ENCODE measurements at regions not wholly inside any gene's neighbourhood (a gene's known extent, or its start where the extent isn't known, plus 50 kb on each side); places are given as distances from the start of the nearest gene placed in this dataset.

DNA sequence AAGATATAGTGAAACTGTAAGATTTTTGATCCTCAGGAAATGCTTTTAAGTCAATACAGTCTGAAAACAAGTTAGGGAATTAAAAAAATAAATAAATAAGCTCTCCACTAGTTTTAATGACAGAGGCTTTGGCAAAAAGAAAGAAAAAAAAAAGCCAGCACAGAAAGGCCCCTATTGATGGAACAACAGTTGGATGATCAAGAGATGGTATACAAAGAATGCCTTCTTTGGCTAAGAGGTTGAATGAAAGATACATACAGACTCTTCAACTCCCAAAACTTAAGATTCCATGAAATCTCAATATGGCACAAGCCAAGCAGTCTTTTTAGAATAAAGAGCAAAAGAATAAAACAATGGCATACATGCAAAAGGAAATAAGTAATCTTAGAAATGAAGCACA is 64.0 kb upstream of the GALNT5 start:
- CTCF ChIA-PET: interaction anchor here (0.9 to 1.7 kb wide), 7 partner anchors 12 to 1825 kb away, joined by 3 to 11 read pairs (median 4); no protein-coding TSS in a partner anchor

DNA sequence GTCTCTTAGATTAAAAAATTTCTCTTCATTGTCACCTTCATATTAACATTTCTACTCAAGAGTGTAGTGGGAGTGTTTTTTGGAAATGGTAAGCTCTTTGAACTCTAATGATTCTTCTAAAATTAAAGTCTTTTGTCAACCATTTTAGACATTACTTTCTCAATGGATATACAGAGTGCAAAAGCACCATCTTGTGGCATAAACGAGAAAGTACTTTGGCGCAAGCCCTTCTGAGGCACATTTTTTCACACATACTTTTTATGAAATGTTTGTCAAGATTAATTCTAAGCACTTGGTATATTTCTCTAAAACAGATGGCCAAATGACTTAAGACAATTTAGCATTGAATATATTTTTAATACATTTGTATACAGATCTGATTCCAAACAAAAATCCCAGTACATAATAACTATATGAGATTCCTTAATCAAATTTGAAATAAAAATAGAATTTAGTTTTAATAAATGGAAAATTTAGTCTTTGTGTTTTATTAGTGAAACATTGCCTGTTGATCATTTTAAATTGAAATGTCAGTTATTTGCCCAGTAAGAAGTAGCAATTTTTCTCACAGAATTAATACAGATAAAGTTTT is 63.3 kb upstream of the GALNT5 start:
- WGBS (ENCODE audit: insufficient coverage): no CpG with 5 or more reads among the region's 2 CpGs
- no peak overlapping the region for H3K27ac Mint-ChIP-seq
- H3K27me3 Mint-ChIP-seq: peaks cover 3% of the 10 kb centered on the region
- Histone ChIP-seq H3K27ac (ENCODE audit: low read length in 2 of 2) (no peak overlapping the region), H3K9ac (ENCODE audit: low read length) (no peak overlapping the region), H3K4me3 (ENCODE audit: control extremely low read depth in 1 of 5, extremely low read depth in 1 of 5, insufficient read depth in 1 of 5, low read depth in 2 of 5, low read length in 4 of 5) (no peak overlapping the region), H3K4me2 (replicated peaks; ENCODE audit: low read depth, low read length, poor library complexity, severe bottlenecking) (no peak overlapping the region), H2AFZ (ENCODE audit: insufficient read depth, low read depth, low read length, poor library complexity, severe bottlenecking) (no peak overlapping the region), H4K20me1 (ENCODE audit: control insufficient read depth, insufficient read depth, low read length, poor library complexity, severe bottlenecking) (no peaks in the 10 kb centered on the region), H3K79me2 (ENCODE audit: control insufficient read depth, insufficient read depth, low read length) (no peaks in the 10 kb centered on the region), H3K27me3 (replicated peaks in 1 of 4; ENCODE audit: control extremely low read depth in 1 of 4, control insufficient read depth in 3 of 4, insufficient read depth in 4 of 4, low read length in 3 of 4) (no peaks in the 10 kb centered on the region), H3K9me3 (ENCODE audit: control extremely low read depth in 1 of 3, control insufficient read depth in 2 of 3, insufficient read depth in 1 of 3, low read length in 2 of 3) (no peaks in the 10 kb centered on the region), H3K36me3 (replicated peaks in 1 of 2; ENCODE audit: control extremely low read depth in 1 of 2, control insufficient read depth in 1 of 2, extremely low read depth in 1 of 2, insufficient read depth in 2 of 2, low read length in 1 of 2) (no peaks in the 10 kb centered on the region), H3K4me1 (ENCODE audit: control insufficient read depth in 2 of 2, insufficient read depth in 2 of 2, low read length in 2 of 2) (no peaks in the 10 kb centered on the region)
- ChIA-PET POLR2A (no interaction called here), CTCF (interaction anchor here (0.9 to 1.7 kb wide), 4 partner anchors 1001 to 1821 kb away, joined by 4 to 11 read pairs (median 4); no protein-coding TSS in a partner anchor)
- TF ChIP-seq, protein P1, sequence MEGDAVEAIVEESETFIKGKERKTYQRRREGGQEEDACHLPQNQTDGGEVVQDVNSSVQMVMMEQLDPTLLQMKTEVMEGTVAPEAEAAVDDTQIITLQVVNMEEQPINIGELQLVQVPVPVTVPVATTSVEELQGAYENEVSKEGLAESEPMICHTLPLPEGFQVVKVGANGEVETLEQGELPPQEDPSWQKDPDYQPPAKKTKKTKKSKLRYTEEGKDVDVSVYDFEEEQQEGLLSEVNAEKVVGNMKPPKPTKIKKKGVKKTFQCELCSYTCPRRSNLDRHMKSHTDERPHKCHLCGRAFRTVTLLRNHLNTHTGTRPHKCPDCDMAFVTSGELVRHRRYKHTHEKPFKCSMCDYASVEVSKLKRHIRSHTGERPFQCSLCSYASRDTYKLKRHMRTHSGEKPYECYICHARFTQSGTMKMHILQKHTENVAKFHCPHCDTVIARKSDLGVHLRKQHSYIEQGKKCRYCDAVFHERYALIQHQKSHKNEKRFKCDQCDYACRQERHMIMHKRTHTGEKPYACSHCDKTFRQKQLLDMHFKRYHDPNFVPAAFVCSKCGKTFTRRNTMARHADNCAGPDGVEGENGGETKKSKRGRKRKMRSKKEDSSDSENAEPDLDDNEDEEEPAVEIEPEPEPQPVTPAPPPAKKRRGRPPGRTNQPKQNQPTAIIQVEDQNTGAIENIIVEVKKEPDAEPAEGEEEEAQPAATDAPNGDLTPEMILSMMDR (IDR thresholded peaks at IDR 0.05): peak; percentile 64
- TF ChIP-seq EZH2 (IDR thresholded peaks at IDR 0.05; ENCODE audit: borderline replicate concordance, insufficient read depth, low read depth, low read length, poor library complexity, severe bottlenecking): no peak
- H3K4me3 Mint-ChIP-seq: no peak overlapping the region
- no peak for ATAC-seq (ENCODE audit: low read depth)
- peak; percentile 33 for DNase-seq
- H3K9me3 Mint-ChIP-seq (ENCODE audit: insufficient read depth): no peaks in the 10 kb centered on the region
- no peaks in the 10 kb centered on the region for H3K4me1 Mint-ChIP-seq
- intact Hi-C loops (cut with micrococcal nuclease): loop anchor here (1.0 to 10.0 kb wide), 2 partner anchors 609 to 1821 kb away; no protein-coding TSS in a partner anchor

More for the DNA sequence above, 64.0 kb upstream of the GALNT5 start:
- Histone ChIP-seq H3K4me3 (ENCODE audit: control extremely low read depth in 1 of 5, extremely low read depth in 1 of 5, insufficient read depth in 1 of 5, low read depth in 2 of 5, low read length in 4 of 5) (no peak overlapping the region), H4K20me1 (ENCODE audit: control insufficient read depth, insufficient read depth, low read length, poor library complexity, severe bottlenecking) (no peaks in the 10 kb centered on the region), H3K36me3 (replicated peaks in 1 of 2; ENCODE audit: control extremely low read depth in 1 of 2, control insufficient read depth in 1 of 2, extremely low read depth in 1 of 2, insufficient read depth in 2 of 2, low read length in 1 of 2) (no peaks in the 10 kb centered on the region), H3K4me1 (ENCODE audit: control insufficient read depth in 2 of 2, insufficient read depth in 2 of 2, low read length in 2 of 2) (no peaks in the 10 kb centered on the region), H3K27ac (ENCODE audit: low read length in 2 of 2) (no peak overlapping the region), H2AFZ (ENCODE audit: insufficient read depth, low read depth, low read length, poor library complexity, severe bottlenecking) (no peak overlapping the region), H3K9ac (ENCODE audit: low read length) (no peak overlapping the region), H3K27me3 (replicated peaks in 1 of 4; ENCODE audit: control extremely low read depth in 1 of 4, control insufficient read depth in 3 of 4, insufficient read depth in 4 of 4, low read length in 3 of 4) (no peaks in the 10 kb centered on the region), H3K9me3 (ENCODE audit: control extremely low read depth in 1 of 3, control insufficient read depth in 2 of 3, insufficient read depth in 1 of 3, low read length in 2 of 3) (no peaks in the 10 kb centered on the region), H3K79me2 (ENCODE audit: control insufficient read depth, insufficient read depth, low read length) (no peaks in the 10 kb centered on the region), H3K4me2 (replicated peaks; ENCODE audit: low read depth, low read length, poor library complexity, severe bottlenecking) (no peak overlapping the region)
- DNase-seq (no peak), ATAC-seq (ENCODE audit: low read depth) (no peak)
- peaks cover 3% of the 10 kb centered on the region for H3K27me3 Mint-ChIP-seq
- no peaks in the 10 kb centered on the region for H3K9me3 Mint-ChIP-seq (ENCODE audit: insufficient read depth)
- no peak overlapping the region for H3K4me3 Mint-ChIP-seq
- intact Hi-C loops (cut with micrococcal nuclease): loop anchor here (10.0 kb wide), 1 partner anchor 609 kb away; no protein-coding TSS in a partner anchor
- no peaks in the 10 kb centered on the region for H3K4me1 Mint-ChIP-seq
- POLR2A ChIA-PET: no interaction called here
- H3K27ac Mint-ChIP-seq: no peak overlapping the region
- TF ChIP-seq, protein P1 (IDR thresholded peaks at IDR 0.05): no peak
- TF ChIP-seq EZH2 (IDR thresholded peaks at IDR 0.05; ENCODE audit: borderline replicate concordance, insufficient read depth, low read depth, low read length, poor library complexity, severe bottlenecking): no peak

Data from B cell (primary cell).